Sigmoid colon (tissue), 6 donors: ENCODE measurements at regions not wholly inside any gene's neighbourhood (a gene's known extent, or its start where the extent isn't known, plus 50 kb on each side); places are given as distances from the start of the nearest gene placed in this dataset.

Experiments used
- DNase-seq: peaks from one replicate; pipeline ENCODE4 v3.0.0-alpha.2; 2019
- H3K27ac ChIP-seq, 4 donors: fragments of 200-600 bp; sonication (generic); one replicate each; pipeline ENCODE4 v1.5.1; 2016 to 2019; ENCODE audit warnings: mild to moderate bottlenecking in 1 of 4
- H3K27me3 ChIP-seq, 3 donors: fragments of 200-600 bp; sonication (generic); one replicate each; pipeline ENCODE4 v1.5.1; 2019; ENCODE audit warnings: mild to moderate bottlenecking in 1 of 3
- H3K36me3 ChIP-seq, 4 donors: fragments of 200-600 bp; sonication (generic); one replicate each; pipeline ENCODE4 v1.5.1; 2016 to 2019
- H3K4me1 ChIP-seq, 4 donors: fragments of 200-600 bp; sonication (generic); one replicate each; pipeline ENCODE4 v1.5.1; 2017 to 2019
- H3K4me3 ChIP-seq, 4 donors: fragments of 200-600 bp; sonication (generic); one replicate each; pipeline ENCODE4 v1.5.1; 2017 to 2019; ENCODE audit warnings: mild to moderate bottlenecking in 2 of 4, moderate library complexity in 1 of 4
- H3K9me3 ChIP-seq, 4 donors: fragments of 200-600 bp in 3 of 4; sonication (generic) in 3 of 4; one replicate each; pipeline versions ENCODE4 v1.5.1 to v1.6.1; 2013 to 2019
- CTCF ChIP-seq, 4 experiments: fragments of 450-650 bp in 3 of 4; fragments of 200-600 bp in 1 of 4; IDR thresholded peaks; one replicate each; pipeline ENCODE4 v1.5.1; 2016 to 2019; ENCODE audit warnings: antibody characterized with exemption in 4 of 4, mild to moderate bottlenecking in 3 of 4, moderate library complexity in 2 of 4
- EP300 ChIP-seq, 4 donors: sonication (generic); formaldehyde crosslinking; IDR thresholded peaks; one replicate each; pipeline ENCODE4 v1.6.1; 2017; ENCODE audit warnings: antibody characterized with exemption in 4 of 4
- POLR2A ChIP-seq, 2 donors: fragments of 450-650 bp; IDR thresholded peaks; one replicate each; pipeline ENCODE4 v1.6.1; 2016; ENCODE audit warnings: antibody characterized with exemption in 2 of 2, mild to moderate bottlenecking in 2 of 2, moderate library complexity in 2 of 2
- POLR2AphosphoS5 ChIP-seq, 4 donors: sonication (generic); formaldehyde crosslinking; IDR thresholded peaks; one replicate each; pipeline ENCODE4 v1.6.1; 2017; ENCODE audit warnings: antibody characterized with exemption in 4 of 4
- WGBS, 2 donors: extraction: QIAGEN DNeasy Blood & Tissue Kit; methylation state at CpG; one replicate each; pipeline ENCODE4 v1.1.7; 2013; 5-methylcytosine and 5-hydroxymethylcytosine counted together
- intact Hi-C: fragments of 100-400 bp; cut with DNase I; formaldehyde crosslinking; loops from one replicate; pipeline ENCODE4 v1.15.1; 2023
- donor health status: healthy with polysubstance abuse.
- donor health status: healthy.

- no peak for DNase-seq
- TF ChIP-seq EP300 (IDR thresholded peaks at IDR 0.05): no peak
- TF ChIP-seq POLR2AphosphoS5 (IDR thresholded peaks at IDR 0.05): no peak
- no peak for TF ChIP-seq CTCF (IDR thresholded peaks at IDR 0.05)
- TF ChIP-seq POLR2A (IDR thresholded peaks at IDR 0.05): no peak
- H3K27me3 ChIP-seq: no peaks in the 10 kb centered on the region
- H3K9me3 ChIP-seq: no peaks in the 10 kb centered on the region
- no peak overlapping the region for H3K27ac ChIP-seq
- 58 to 59% methylated on average over 2 of the region's 2 CpGs for WGBS, 2 donors
- no peaks in the 10 kb centered on the region for H3K4me1 ChIP-seq
- intact Hi-C loops: no loop called here
- no peaks in the 10 kb centered on the region for H3K36me3 ChIP-seq
- no peak overlapping the region for H3K4me3 ChIP-seq
These were observed 1101.7 kb upstream of the GHITM start for GRCh38 chr10:83037653-83038052.

DNA sequence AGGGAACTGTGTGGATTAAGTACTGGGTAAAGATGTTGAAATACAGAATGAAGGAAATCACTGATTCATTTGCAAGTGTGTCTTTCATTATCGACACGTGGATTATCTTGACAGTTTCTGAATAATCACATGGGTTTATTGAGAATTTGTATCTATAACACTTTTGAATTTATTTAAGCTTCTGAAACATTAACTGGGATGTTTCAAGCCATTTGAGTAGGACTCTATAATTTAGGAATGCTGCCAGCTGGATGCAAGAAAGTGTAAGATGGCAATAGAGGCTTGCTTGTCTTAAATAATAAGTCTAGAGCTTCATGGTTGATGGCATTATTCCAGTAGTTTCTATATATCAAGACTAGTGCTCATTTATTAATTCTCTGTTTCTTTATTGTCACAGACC, 1100.7 kb upstream of the GHITM start:
- Histone ChIP-seq H3K36me3 (no peaks in the 10 kb centered on the region), H3K27ac (no peak overlapping the region), H3K4me1 (no peaks in the 10 kb centered on the region), H3K4me3 (no peak overlapping the region), H3K27me3 (no peaks in the 10 kb centered on the region), H3K9me3 (no peaks in the 10 kb centered on the region)
- WGBS, 2 donors: 77 to 80% methylated on average over 2 of the region's 2 CpGs
- TF ChIP-seq POLR2AphosphoS5 (IDR thresholded peaks at IDR 0.05) (no peak), EP300 (IDR thresholded peaks at IDR 0.05) (no peak), CTCF (IDR thresholded peaks at IDR 0.05) (no peak), POLR2A (IDR thresholded peaks at IDR 0.05) (no peak)
- intact Hi-C loops: no loop called here
- DNase-seq: no peak

DNA sequence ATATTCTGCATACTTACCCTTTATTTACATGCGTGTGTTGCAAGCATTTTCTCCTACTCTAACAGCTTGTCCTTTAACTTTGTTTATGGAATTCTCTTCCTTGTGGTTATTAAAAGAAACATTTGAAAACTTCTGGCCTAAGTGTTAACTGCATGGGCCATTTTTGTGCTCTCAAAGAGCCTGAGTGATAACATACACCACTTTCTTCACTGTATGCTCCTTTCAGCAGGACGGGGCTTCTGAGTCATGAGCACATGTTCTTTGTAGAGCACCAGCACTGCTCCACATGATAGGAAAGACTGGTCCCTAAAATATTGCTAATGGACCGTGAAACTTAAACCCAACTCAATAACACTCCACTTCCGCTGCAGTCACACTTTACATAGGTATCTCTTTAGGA, 1093.6 kb upstream of the GHITM start:
- Histone ChIP-seq H3K27ac (no peak overlapping the region), H3K27me3 (no peaks in the 10 kb centered on the region), H3K9me3 (no peaks in the 10 kb centered on the region), H3K4me3 (no peak overlapping the region), H3K36me3 (no peaks in the 10 kb centered on the region), H3K4me1 (no peaks in the 10 kb centered on the region)
- WGBS, 2 donors: 83 to 85% methylated on average over 4 of the region's 4 CpGs
- intact Hi-C loops: no loop called here
- no peak for DNase-seq
- TF ChIP-seq POLR2AphosphoS5 (IDR thresholded peaks at IDR 0.05) (no peak), POLR2A (IDR thresholded peaks at IDR 0.05) (no peak), CTCF (IDR thresholded peaks at IDR 0.05) (no peak), EP300 (IDR thresholded peaks at IDR 0.05) (no peak)

DNA sequence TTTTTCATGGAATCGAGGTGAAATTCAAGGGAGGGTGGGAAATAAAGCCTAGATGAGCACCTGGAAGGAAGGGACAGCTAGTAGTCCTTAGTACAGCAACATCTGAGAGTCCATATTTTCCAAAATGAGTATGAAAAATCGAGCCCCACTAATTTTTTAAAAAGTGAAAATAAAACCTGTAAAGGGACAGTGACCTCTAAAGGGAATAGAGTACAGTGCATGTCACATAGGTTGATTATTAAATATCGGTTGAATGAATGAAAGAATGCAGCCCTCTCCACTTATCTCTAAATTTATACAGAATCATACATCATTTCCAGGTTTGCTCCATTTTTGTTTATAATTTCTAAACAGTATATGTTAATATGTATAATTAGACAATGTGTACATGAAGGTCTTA, 1088.5 kb upstream of the GHITM start:
- WGBS, 2 donors: 44 to 65% methylated on average over 3 of the region's 3 CpGs
- no peaks in the 10 kb centered on the region for H3K4me1 ChIP-seq
- intact Hi-C loops: no loop called here
- H3K9me3 ChIP-seq: no peaks in the 10 kb centered on the region
- H3K4me3 ChIP-seq: no peak overlapping the region
- no peak overlapping the region for H3K27ac ChIP-seq
- no peak for TF ChIP-seq CTCF (IDR thresholded peaks at IDR 0.05)
- TF ChIP-seq EP300 (IDR thresholded peaks at IDR 0.05): no peak
- TF ChIP-seq POLR2A (IDR thresholded peaks at IDR 0.05): no peak
- no peak for TF ChIP-seq POLR2AphosphoS5 (IDR thresholded peaks at IDR 0.05)
- no peak for DNase-seq
- H3K27me3 ChIP-seq: no peaks in the 10 kb centered on the region
- H3K36me3 ChIP-seq: no peaks in the 10 kb centered on the region

DNA sequence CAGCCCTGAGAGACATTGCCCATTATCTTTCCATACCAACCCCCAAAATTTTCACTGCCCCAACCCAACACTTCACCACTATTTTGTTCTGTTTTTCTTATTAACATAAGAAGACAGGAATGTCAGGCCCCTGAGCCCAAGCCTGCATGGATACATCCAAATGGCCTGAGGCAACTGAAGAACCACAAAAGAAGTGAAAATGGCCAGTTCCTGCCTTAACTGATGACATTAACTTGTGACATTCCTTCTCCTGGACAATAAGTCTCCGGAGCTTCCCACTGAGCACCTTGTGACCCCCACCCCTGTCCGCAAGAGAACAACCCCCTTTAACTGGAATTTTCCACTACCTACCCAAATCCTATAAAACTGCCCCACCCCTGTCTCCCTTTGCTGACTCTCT, 1076.4 kb upstream of the GHITM start:
- no peaks in the 10 kb centered on the region for H3K4me1 ChIP-seq
- intact Hi-C loops: no loop called here
- no peaks in the 10 kb centered on the region for H3K27me3 ChIP-seq
- peaks cover 0 to 4% (median 0%) of the 10 kb centered on the region in 4 donors for H3K9me3 ChIP-seq
- H3K27ac ChIP-seq: no peak overlapping the region
- WGBS, 2 donors: 89 to 93% methylated on average over 2 of the region's 2 CpGs
- H3K36me3 ChIP-seq: no peaks in the 10 kb centered on the region
- DNase-seq: no peak
- no peak for TF ChIP-seq EP300 (IDR thresholded peaks at IDR 0.05)
- no peak overlapping the region for H3K4me3 ChIP-seq
